Transverse colon (tissue), 4 donors: ENCODE measurements at regions not wholly inside any gene's neighbourhood (a gene's known extent, or its start where the extent isn't known, plus 50 kb on each side); places are given as distances from the start of the nearest gene placed in this dataset.

Source experiments
- DNase-seq: peaks from one replicate; pipeline ENCODE4 v3.0.0-alpha.2; 2019
- H3K27ac ChIP-seq, 4 donors: fragments of 200-600 bp; sonication (generic); 2 replicates each; pipeline ENCODE4 v1.5.1; 2016 to 2018; ENCODE audit warnings: inconsistent platforms in 4 of 4
- H3K27me3 ChIP-seq: fragments of 200-600 bp; sonication (generic); 2 replicates; pipeline ENCODE4 v1.5.1; 2017; ENCODE audit warnings: inconsistent platforms
- H3K36me3 ChIP-seq, 4 donors: fragments of 200-600 bp; sonication (generic); 2 replicates each; pipeline ENCODE4 v1.5.1; 2017 to 2019; ENCODE audit warnings: inconsistent platforms in 4 of 4
- H3K4me1 ChIP-seq, 4 donors: fragments of 200-600 bp; sonication (generic); 2 replicates each; pipeline ENCODE4 v1.5.1; 2017 to 2020; ENCODE audit warnings: inconsistent platforms in 4 of 4
- H3K4me3 ChIP-seq, 4 donors: fragments of 200-600 bp; sonication (generic); 1 replicate in 1 of 4; 2 replicates in 3 of 4; pipeline versions ENCODE4 v1.5.1 to v1.6.1; 2017 to 2019; ENCODE audit warnings: inconsistent platforms in 4 of 4
- H3K9me3 ChIP-seq, 2 donors: fragments of 200-600 bp; sonication (generic); 2 replicates each; pipeline ENCODE4 v1.5.1; 2017 to 2019; ENCODE audit warnings: inconsistent platforms in 2 of 2
- CTCF ChIP-seq, 5 experiments: fragments of 200-600 bp in 3 of 5; fragments of 450-650 bp in 2 of 5; sonication (generic) in 3 of 5; IDR thresholded peaks; 1 replicate in 2 of 5; 2 replicates in 3 of 5; pipeline ENCODE4 v1.5.1; 2016 to 2017; ENCODE audit warnings: antibody characterized with exemption in 5 of 5, inconsistent platforms in 3 of 5, mild to moderate bottlenecking in 2 of 5, moderate library complexity in 1 of 5
- EP300 ChIP-seq: sonication (generic); formaldehyde crosslinking; IDR thresholded peaks from one replicate; pipeline ENCODE4 v1.6.1; 2017; ENCODE audit warnings: antibody characterized with exemption, low read depth
- POLR2A ChIP-seq: fragments of 450-650 bp; IDR thresholded peaks from one replicate; pipeline ENCODE4 v1.6.1; 2016; ENCODE audit warnings: antibody characterized with exemption, mild to moderate bottlenecking, moderate library complexity
- POLR2AphosphoS5 ChIP-seq, 3 donors: sonication (generic); formaldehyde crosslinking; IDR thresholded peaks; one replicate each; pipeline ENCODE4 v1.6.1; 2016; ENCODE audit warnings: antibody characterized with exemption in 3 of 3
- WGBS, 2 donors: methylation state at CpG; one replicate each; pipeline ENCODE4 v1.1.5; 2018; ENCODE audit warnings: low coverage in 1 of 2; 5-methylcytosine and 5-hydroxymethylcytosine counted together
- in situ Hi-C, 4 donors: fragments of 200-750 bp; cut with MboI; loops; one replicate each; pipeline versions ENCODE4 v1.15.0 to v1.15.1; 2017; ENCODE audit warnings: low sequenced_read_pairs in 3 of 4, low pct_ligation_motif_present in 1 of 4, low pct_unique_long_range_greater_than_20kb in 1 of 4
- intact Hi-C: fragments of 100-400 bp; cut with DNase I; formaldehyde crosslinking; loops from one replicate; pipeline ENCODE4 v1.15.1; 2023; ENCODE audit warnings: low total_unique reads

DNA sequence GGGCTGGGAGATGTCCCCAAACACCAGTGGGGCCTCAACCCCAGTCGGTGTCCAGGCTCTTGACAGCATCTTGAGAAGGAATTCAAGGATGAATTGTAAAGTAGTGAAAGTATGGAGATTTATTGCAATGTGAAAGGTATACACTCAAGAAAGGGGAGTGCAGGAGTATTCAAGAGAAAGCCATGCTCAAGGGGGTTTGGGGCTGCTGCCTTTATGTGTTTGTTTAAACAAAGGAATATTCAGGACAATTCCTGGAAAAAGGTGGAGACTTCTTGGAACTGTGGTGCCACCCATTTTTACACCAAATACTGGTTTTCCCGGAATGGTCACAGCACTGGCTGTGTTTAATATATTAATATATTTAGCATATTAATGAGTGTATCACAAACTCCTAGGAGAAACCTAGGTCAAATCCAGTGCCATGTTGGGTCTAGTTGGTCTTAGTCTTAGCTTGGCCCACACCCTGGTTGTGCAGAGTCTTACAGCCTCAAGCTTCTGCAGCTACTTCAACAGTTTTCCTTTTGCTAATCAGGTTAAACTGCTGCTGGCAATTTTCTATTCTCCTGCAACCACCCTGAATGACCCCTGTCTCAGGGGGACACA lies 138.5 kb upstream of the TMTC4 start:
- no peaks in the 10 kb centered on the region for H3K9me3 ChIP-seq
- H3K4me1 ChIP-seq, result no peaks in the 10 kb centered on the region
- H3K27me3 ChIP-seq, result no peaks in the 10 kb centered on the region
- in situ Hi-C loops (no loop called here), intact Hi-C loops (no loop called here)
- no peak for TF ChIP-seq EP300
- no peak for TF ChIP-seq CTCF (IDR thresholded peaks at IDR 0.05)
- TF ChIP-seq POLR2AphosphoS5 (IDR thresholded peaks at IDR 0.05), result no peak
- TF ChIP-seq POLR2A, result no peak
- H3K4me3 ChIP-seq, result no peak overlapping the region
- H3K27ac ChIP-seq, result no peak overlapping the region
- WGBS, 2 donors, result 44 to 69% methylated on average over 2 of the region's 2 CpGs
- H3K36me3 ChIP-seq, result no peaks in the 10 kb centered on the region
- DNase-seq, result no peak

- in situ Hi-C loops, result no loop called here
- H3K4me1 ChIP-seq, result no peaks in the 10 kb centered on the region
- DNase-seq, result no peak
- H3K36me3 ChIP-seq, result no peaks in the 10 kb centered on the region
- TF ChIP-seq EP300 (no peak), CTCF (IDR thresholded peaks at IDR 0.05) (no peak), POLR2A (no peak), POLR2AphosphoS5 (IDR thresholded peaks at IDR 0.05) (no peak)
- H3K27me3 ChIP-seq, result no peaks in the 10 kb centered on the region
- intact Hi-C loops, result no loop called here
- no peaks in the 10 kb centered on the region for H3K9me3 ChIP-seq
- WGBS, 2 donors, result 35 to 48% methylated on average over 2 of the region's 2 CpGs
- no peak overlapping the region for H3K4me3 ChIP-seq
- no peak overlapping the region for H3K27ac ChIP-seq
Observed at GRCh38 chr13:100811928-100812327, 137.3 kb upstream of the TMTC4 start.

DNA sequence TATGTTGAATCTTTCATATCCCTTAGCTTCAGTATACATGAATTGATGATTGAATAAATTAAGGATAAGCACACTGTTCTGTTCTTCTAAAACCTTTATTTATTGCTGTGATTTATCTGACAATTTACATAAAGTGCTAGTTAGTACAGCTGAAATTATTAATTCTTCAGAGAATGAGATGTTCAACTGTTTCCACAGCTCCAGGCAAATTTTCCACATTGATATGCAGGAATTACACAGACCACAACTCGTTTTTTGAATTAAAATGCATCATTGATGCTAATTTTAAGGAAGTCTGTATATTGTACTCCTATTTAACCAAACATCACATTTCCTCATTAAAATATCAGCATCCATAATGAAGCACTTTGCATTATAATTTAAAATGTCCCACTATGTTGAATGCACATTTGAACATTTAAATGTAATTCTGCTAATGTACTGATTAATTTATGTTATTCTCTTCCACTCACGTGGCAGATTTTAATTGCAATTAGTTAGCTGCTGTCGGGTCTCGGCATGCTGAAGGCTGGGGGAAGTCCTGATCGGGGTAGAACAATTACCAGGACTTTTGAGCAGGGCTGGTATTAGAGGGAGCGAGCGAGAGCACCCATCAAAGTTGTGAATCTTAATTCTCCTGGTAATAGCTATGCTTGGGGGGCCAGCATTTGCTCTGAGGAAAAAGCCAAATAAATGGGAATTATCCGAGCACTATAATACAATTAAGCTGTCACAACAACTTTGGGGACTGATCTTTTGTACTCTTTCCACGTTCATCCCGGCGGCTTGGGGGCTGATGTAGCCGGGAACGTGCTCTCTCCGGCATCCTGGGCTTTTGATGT lies 136.7 kb upstream of the TMTC4 start:
- Histone ChIP-seq H3K36me3 (no peaks in the 10 kb centered on the region), H3K27me3 (no peaks in the 10 kb centered on the region), H3K27ac (no peak overlapping the region), H3K4me1 (no peaks in the 10 kb centered on the region), H3K4me3 (no peak overlapping the region), H3K9me3 (no peaks in the 10 kb centered on the region)
- 69 to 77% methylated on average over 9 to 14 of the region's 14 CpGs for WGBS, 2 donors
- in situ Hi-C loops, result no loop called here
- intact Hi-C loops, result no loop called here
- no peak for TF ChIP-seq CTCF (IDR thresholded peaks at IDR 0.05)
- TF ChIP-seq POLR2A, result no peak
- no peak for TF ChIP-seq EP300
- no peak for TF ChIP-seq POLR2AphosphoS5 (IDR thresholded peaks at IDR 0.05)
- DNase-seq, result no peak

GRCh38 chr13:100810481-100810880 lies 135.9 kb upstream of the TMTC4 start:
- Histone ChIP-seq H3K4me1 (no peaks in the 10 kb centered on the region), H3K27me3 (no peaks in the 10 kb centered on the region), H3K4me3 (no peak overlapping the region), H3K36me3 (no peaks in the 10 kb centered on the region), H3K27ac (no peak overlapping the region), H3K9me3 (no peaks in the 10 kb centered on the region)
- intact Hi-C loops, result no loop called here
- TF ChIP-seq POLR2A (no peak), EP300 (no peak), CTCF (IDR thresholded peaks at IDR 0.05) (no peak), POLR2AphosphoS5 (IDR thresholded peaks at IDR 0.05) (no peak)
- in situ Hi-C loops, result no loop called here
- WGBS, 2 donors, result 75% methylated on average over 3 of the region's 3 CpGs; no CpG with 5 or more reads in 1 of the 2 donors
- DNase-seq, result no peak
